Fibroblast of peridontal ligament (primary cell): ENCODE measurements at regions not wholly inside any gene's neighbourhood (a gene's known extent, or its start where the extent isn't known, plus 50 kb on each side); places are given as distances from the start of the nearest gene placed in this dataset.
"Not testable (repeated sequence)": the region's sequence is repeated elsewhere in the genome, so short reads cannot be mapped to it uniquely, and the experiment has no call there.

Source experiments
- DNase-seq: peaks from one replicate; pipeline ENCODE4 v3.0.0-alpha.2; 2010; ENCODE audit errors: extremely low read depth

- not testable (repeated sequence) for DNase-seq
These were observed 3921.7 kb upstream of the OR11H1 start for GRCh38 chr22:11606047-11607000.

GRCh38 chr22:11607215-11607614 is 3920.8 kb upstream of the OR11H1 start:
- DNase-seq = not testable (repeated sequence)

GRCh38 chr22:11608486-11608885 is 3919.5 kb upstream of the OR11H1 start:
- not testable (repeated sequence) for DNase-seq

GRCh38 chr22:11609193-11609592 is 3918.8 kb upstream of the OR11H1 start:
- not testable (repeated sequence) for DNase-seq

GRCh38 chr22:11611280-11611679 is 3916.7 kb upstream of the OR11H1 start:
- DNase-seq = not testable (repeated sequence)

- DNase-seq = not testable (repeated sequence)
These were observed 3916.1 kb upstream of the OR11H1 start for GRCh38 chr22:11611876-11612275.

GRCh38 chr22:11613081-11613897 is 3914.7 kb upstream of the OR11H1 start:
- DNase-seq = not testable (repeated sequence)

GRCh38 chr22:11613898-11614755 is 3913.9 kb upstream of the OR11H1 start:
- no peak for DNase-seq

GRCh38 chr22:11614798-11615433 is 3913.1 kb upstream of the OR11H1 start:
- not testable (repeated sequence) for DNase-seq

GRCh38 chr22:11616811-11617210 is 3911.2 kb upstream of the OR11H1 start:
- DNase-seq = no peak

- not testable (repeated sequence) for DNase-seq
These were observed 3909.7 kb upstream of the OR11H1 start for GRCh38 chr22:11618322-11618662.

- not testable (repeated sequence) for DNase-seq
These were observed 3909.3 kb upstream of the OR11H1 start for GRCh38 chr22:11618688-11619087.

- not testable (repeated sequence) for DNase-seq
These were observed 3906.8 kb upstream of the OR11H1 start for GRCh38 chr22:11620921-11621762.

GRCh38 chr22:11622774-11623173 is 3905.2 kb upstream of the OR11H1 start:
- DNase-seq = not testable (repeated sequence)

- not testable (repeated sequence) for DNase-seq
These were observed 3902.1 kb upstream of the OR11H1 start for GRCh38 chr22:11625711-11626421.

GRCh38 chr22:11626422-11626773 is 3901.6 kb upstream of the OR11H1 start:
- DNase-seq = no peak

GRCh38 chr22:11627036-11627435 is 3901.0 kb upstream of the OR11H1 start:
- not testable (repeated sequence) for DNase-seq

- DNase-seq = no peak
These were observed 3900.6 kb upstream of the OR11H1 start for GRCh38 chr22:11627436-11627797.

GRCh38 chr22:11627798-11628650 is 3900.0 kb upstream of the OR11H1 start:
- DNase-seq = no peak
